Heart right ventricle (tissue), 16 donors: ENCODE measurements at regions not wholly inside any gene's neighbourhood (a gene's known extent, or its start where the extent isn't known, plus 50 kb on each side); places are given as distances from the start of the nearest gene placed in this dataset.
"Not testable (repeated sequence)": the region's sequence is repeated elsewhere in the genome, so short reads cannot be mapped to it uniquely, and the experiment has no call there.

Experiments
- ATAC-seq, 8 donors: fragments of 200-7000 bp; cut with Tn5 transposase; one replicate each; pipeline ENCODE4 v1.9.1; 2020; ENCODE audit warnings: mild to moderate bottlenecking in 8 of 8, moderate library complexity in 8 of 8, moderate number of reproducible peaks in 1 of 8
- DNase-seq, 2 donors: peaks; one replicate each; pipeline ENCODE4 v3.0.0-alpha.2; 2020
- H3K27ac ChIP-seq, 10 donors: fragments of 200-600 bp; sonication (generic) in 2 of 10; one replicate each; pipeline versions ENCODE4 v1.5.0 to v1.8.0; 2020 to 2022; ENCODE audit warnings: mild to moderate bottlenecking in 3 of 10
- H3K27me3 ChIP-seq, 7 donors: fragments of 200-600 bp; one replicate each; pipeline ENCODE4 v1.8.0; 2021 to 2022; ENCODE audit warnings: mild to moderate bottlenecking in 2 of 7
- H3K36me3 ChIP-seq, 9 donors: fragments of 200-600 bp; sonication (generic) in 1 of 9; one replicate each; pipeline versions ENCODE4 v1.5.0 to v1.8.0; 2020 to 2022; ENCODE audit warnings: mild to moderate bottlenecking in 2 of 9
- H3K4me1 ChIP-seq, 9 donors: fragments of 200-600 bp; sonication (generic) in 1 of 9; one replicate each; pipeline versions ENCODE4 v1.5.0 to v1.8.0; 2020 to 2022; ENCODE audit warnings: mild to moderate bottlenecking in 4 of 9
- H3K4me3 ChIP-seq, 10 donors: fragments of 200-600 bp; sonication (generic) in 2 of 10; one replicate each; pipeline versions ENCODE4 v1.5.0 to v1.8.0; 2020 to 2022; ENCODE audit warnings: mild to moderate bottlenecking in 7 of 10, moderate library complexity in 2 of 10
- H3K9me3 ChIP-seq, 11 donors: fragments of 200-600 bp in 10 of 11; sonication (generic) in 2 of 11; one replicate each; pipeline versions ENCODE4 v1.5.0 to v1.8.0; 2013 to 2022; ENCODE audit warnings: mild to moderate bottlenecking in 2 of 11, control low read depth in 1 of 11, moderate library complexity in 1 of 11
- CTCF ChIP-seq, 9 donors: fragments of 200-600 bp; sonication (generic) in 2 of 9; IDR thresholded peaks; one replicate each; pipeline versions ENCODE4 v1.5.0 to v1.8.0; 2021 to 2022; ENCODE audit warnings: antibody characterized with exemption in 9 of 9, mild to moderate bottlenecking in 5 of 9, moderate library complexity in 1 of 9
- WGBS, 2 donors: extraction: QIAGEN DNeasy Blood & Tissue Kit; methylation state at CpG; one replicate each; pipeline ENCODE4 v1.1.7; 2013; ENCODE audit warnings: inconsistent platforms in 1 of 2; 5-methylcytosine and 5-hydroxymethylcytosine counted together
- intact Hi-C, 10 donors: fragments of 100-400 bp; cut with DNase I; formaldehyde crosslinking; loops; one replicate each; pipeline versions ENCODE4 v1.11.1 to v1.14.2; 2022
- donor health status: Arrhythmogenic right ventricular cardiomyopathy.
- donor health status: ischemic (EF 13 %, LVEDD 7.1; RV severe dilation, severe dysfunction).
- donor health status: healthy with polysubstance abuse.
- donor health status: DM: no; HTN: yes; CAD: no.
- donor health status: DM: no; HTN: no; CAD: no.
- donor health status: ischemic (EF 25% LVEDD 6.9; RV normal size, moderate dysfunction).
- donor health status: ischemic (EF 25% LVEDD 5.7; RV mildly dilated, moderate dysfunction).
- donor health status: healthy.
- donor health status: DM: yes; HTN: yes; CAD: no.
- donor health status: Ischemic cardiomyopathy.
- donor health status: ischemic (EF 35%, LVEDD 5.7; RV mildly dilated, moderate dysfunction).
- donor health status: nonischemic (EF 11% LVEDD 7.7; RV severe dilation, severe dysfunction).
- donor health status: DM: yes; HTN: yes; CAD: no.
- donor health status: PGD.
- donor health status: ischemic (EF 29% LVEDD 5.4; RV normal size, mild dysfunction).
- donor health status: nonischemic (EF 23%, LVEDD 6.1; RV moderate dilation, normal function).

- H3K27me3 ChIP-seq, result peaks cover 0 to 4% (median 0%) of the 10 kb centered on the region in 7 donors
- WGBS, 2 donors, result 78 to 85% methylated on average over 2 of the region's 2 CpGs
- no peak for ATAC-seq
- no peak overlapping the region for H3K27ac ChIP-seq
- TF ChIP-seq CTCF (IDR thresholded peaks at IDR 0.05), result no peak
- intact Hi-C loops, result loop anchor here in 1 of 10 donors (10.0 kb wide), 1 partner anchor 64 kb away; no protein-coding TSS in a partner anchor
- H3K4me1 ChIP-seq, result no peaks in the 10 kb centered on the region
- no peaks in the 10 kb centered on the region for H3K36me3 ChIP-seq
- peaks cover 0 to 14% (median 4%) of the 10 kb centered on the region in 11 donors for H3K9me3 ChIP-seq
- DNase-seq, result no peak
- no peak overlapping the region for H3K4me3 ChIP-seq
These were observed 131.7 kb downstream of the PSAT1 start for GRCh38 chr9:78428640-78429039.

GRCh38 chr9:78430387-78430786, 133.5 kb downstream of the PSAT1 start:
- no peak overlapping the region for H3K4me3 ChIP-seq
- intact Hi-C loops, result loop anchor here in 1 of 10 donors (10.0 kb wide), 1 partner anchor 56 kb away; no protein-coding TSS in a partner anchor
- no peak overlapping the region for H3K27ac ChIP-seq
- H3K9me3 ChIP-seq, result peaks cover 0 to 14% (median 4%) of the 10 kb centered on the region in 11 donors
- no peaks in the 10 kb centered on the region for H3K36me3 ChIP-seq
- H3K27me3 ChIP-seq, result peaks cover 0 to 9% (median 6%) of the 10 kb centered on the region in 7 donors
- H3K4me1 ChIP-seq, result no peaks in the 10 kb centered on the region
- no peak for ATAC-seq
- DNase-seq, result no peak
- WGBS, 2 donors, result 81 to 85% methylated on average over 3 of the region's 3 CpGs
- no peak for TF ChIP-seq CTCF (IDR thresholded peaks at IDR 0.05)

DNA sequence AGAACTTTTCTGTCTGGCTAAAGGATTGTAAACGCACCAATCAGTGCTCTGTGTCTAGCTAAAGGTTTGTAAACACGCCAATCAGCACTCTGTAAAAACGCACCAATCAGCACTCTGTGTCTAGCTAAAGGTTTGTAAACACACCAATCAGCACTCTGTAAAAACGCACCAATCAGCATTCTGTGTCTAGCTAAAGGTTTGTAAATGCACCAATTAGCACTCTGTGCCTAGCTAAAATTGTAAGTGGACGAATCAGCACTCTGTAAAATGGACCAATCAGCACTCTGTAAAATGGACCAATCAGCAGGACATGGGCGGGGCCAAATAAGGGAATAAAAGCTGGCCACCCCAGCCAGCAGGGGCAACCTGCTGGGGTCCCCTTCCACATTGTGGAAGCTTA, 134.1 kb downstream of the PSAT1 start:
- 84 to 86% methylated on average over 6 of the region's 6 CpGs for WGBS, 2 donors
- H3K4me3 ChIP-seq, ATAC-seq, H3K27ac ChIP-seq, H3K4me1 ChIP-seq, DNase-seq, H3K36me3 ChIP-seq: not testable (repeated sequence)
- H3K9me3 ChIP-seq, result peaks cover 0 to 14% (median 4%) of the 10 kb centered on the region in 11 donors
- peaks cover 0 to 14% (median 7%) of the 10 kb centered on the region in 7 donors for H3K27me3 ChIP-seq
- intact Hi-C loops, result loop anchor here in 1 of 10 donors (10.0 kb wide), 1 partner anchor 56 kb away; no protein-coding TSS in a partner anchor

GRCh38 chr9:78436873-78437272, 139.9 kb downstream of the PSAT1 start:
- Histone ChIP-seq H3K27me3 (peaks cover 0 to 41% (median 7%) of the 10 kb centered on the region in 7 donors), H3K4me1 (peaks cover 0 to 9% (median 3%) of the 10 kb centered on the region in 9 donors), H3K9me3 (no peaks in the 10 kb centered on the region), H3K27ac (no peak overlapping the region), H3K36me3 (no peaks in the 10 kb centered on the region), H3K4me3 (no peak overlapping the region)
- TF ChIP-seq CTCF (IDR thresholded peaks at IDR 0.05), result no peak
- 64 to 66% methylated on average over 2 of the region's 2 CpGs for WGBS, 2 donors
- intact Hi-C loops, result loop anchor here in 1 of 10 donors (10.0 kb wide), 1 partner anchor 62 kb away; no protein-coding TSS in a partner anchor
- no peak for DNase-seq
- ATAC-seq, result no peak

GRCh38 chr9:78437296-78437695, 140.4 kb downstream of the PSAT1 start:
- ATAC-seq, result no peak
- peaks cover 0 to 9% (median 3%) of the 10 kb centered on the region in 9 donors for H3K4me1 ChIP-seq
- peaks cover 0 to 41% (median 7%) of the 10 kb centered on the region in 7 donors for H3K27me3 ChIP-seq
- no peak for TF ChIP-seq CTCF (IDR thresholded peaks at IDR 0.05)
- H3K27ac ChIP-seq, result no peak overlapping the region
- no peak for DNase-seq
- no peaks in the 10 kb centered on the region for H3K9me3 ChIP-seq
- intact Hi-C loops, result loop anchor here in 1 of 10 donors (10.0 kb wide), 1 partner anchor 62 kb away; no protein-coding TSS in a partner anchor
- 80 to 82% methylated on average over 2 of the region's 2 CpGs for WGBS, 2 donors
- H3K4me3 ChIP-seq, result no peak overlapping the region
- H3K36me3 ChIP-seq, result no peaks in the 10 kb centered on the region
